ENCODE measurements at regions not wholly inside any gene's neighbourhood (a gene's known extent, or its start where the extent isn't known, plus 50 kb on each side); places are given as distances from the start of the nearest gene placed in this dataset.

GRCh38 chr2:6589150-6589549 lies 276.6 kb downstream of the CMPK2 start:
- no peak for TF ChIP-seq POLR2A (IDR thresholded peaks at IDR 0.05)
- TF ChIP-seq CTCF (IDR thresholded peaks at IDR 0.05 in 4 of 5, conservative IDR thresholded peaks at IDR 0.05 in 1 of 5): no peak

Data from gastrocnemius medialis (tissue), 4 donors.